Peyer's patch (tissue), 4 donors: ENCODE measurements at regions not wholly inside any gene's neighbourhood (a gene's known extent, or its start where the extent isn't known, plus 50 kb on each side); places are given as distances from the start of the nearest gene placed in this dataset.
"Not testable (repeated sequence)": the region's sequence is repeated elsewhere in the genome, so short reads cannot be mapped to it uniquely, and the experiment has no call there.

Experiments used
- CTCF ChIP-seq, 6 experiments: fragments of 450-650 bp in 4 of 6; fragments of 200-600 bp in 2 of 6; sonication (generic) in 1 of 6; IDR thresholded peaks; one replicate each; pipeline ENCODE4 v1.5.1; 2017 to 2019; ENCODE audit warnings: antibody characterized with exemption in 6 of 6, mild to moderate bottlenecking in 3 of 6, moderate library complexity in 1 of 6
- POLR2A ChIP-seq, 2 donors: fragments of 450-650 bp; IDR thresholded peaks; one replicate each; pipeline ENCODE4 v1.5.1; 2017; ENCODE audit warnings: antibody characterized with exemption in 2 of 2, mild to moderate bottlenecking in 2 of 2, moderate library complexity in 2 of 2

GRCh38 chr10:123283371-123283770 lies 129.2 kb downstream of the BUB3 start:
- not testable (repeated sequence) for TF ChIP-seq CTCF, POLR2A (IDR thresholded peaks at IDR 0.05)
